ENCODE measurements at regions not wholly inside any gene's neighbourhood (a gene's known extent, or its start where the extent isn't known, plus 50 kb on each side); places are given as distances from the start of the nearest gene placed in this dataset.

GRCh38 chr13:62799038-62799535 is 1383.4 kb upstream of the PCDH20 start:
- TF ChIP-seq POLR2AphosphoS5 (IDR thresholded peaks at IDR 0.05) (no peak), CTCF (IDR thresholded peaks at IDR 0.05) (no peak)

Data from esophagus muscularis mucosa (tissue), 3 donors.